GM12872 (cell line): ENCODE measurements at regions not wholly inside any gene's neighbourhood (a gene's known extent, or its start where the extent isn't known, plus 50 kb on each side); places are given as distances from the start of the nearest gene placed in this dataset.

ENCODE experiments used
- CTCF ChIP-seq: IDR thresholded peaks from 3 replicates; pipeline ENCODE4 v1.5.1; 2011; ENCODE audit warnings: low read depth, mild to moderate bottlenecking, low read length, moderate library complexity; ENCODE audit not compliant: insufficient read depth

- TF ChIP-seq CTCF = no peak
Measured at GRCh38 chr6:133612459-133612858, 276.5 kb upstream of the TCF21 start.

- no peak for TF ChIP-seq CTCF
Measured at GRCh38 chr6:133613211-133613610, 275.7 kb upstream of the TCF21 start.

GRCh38 chr6:133621751-133622150, 267.2 kb upstream of the TCF21 start:
- TF ChIP-seq CTCF = no peak

GRCh38 chr6:133623065-133623464, 265.8 kb upstream of the TCF21 start:
- no peak for TF ChIP-seq CTCF

GRCh38 chr6:133623621-133624020, 265.3 kb upstream of the TCF21 start:
- no peak for TF ChIP-seq CTCF

GRCh38 chr6:133626096-133626666, 262.7 kb upstream of the TCF21 start:
- TF ChIP-seq CTCF = no peak

- TF ChIP-seq CTCF = no peak
Measured at GRCh38 chr6:133629970-133630369, 258.9 kb upstream of the TCF21 start.

GRCh38 chr6:133630651-133631050, 258.3 kb upstream of the TCF21 start:
- no peak for TF ChIP-seq CTCF
